ENCODE measurements at regions not wholly inside any gene's neighbourhood (a gene's known extent, or its start where the extent isn't known, plus 50 kb on each side); places are given as distances from the start of the nearest gene placed in this dataset.

- H3K27ac ChIP-seq (ENCODE audit: low read length), result no peak overlapping the region
- Mint-ChIP-seq H3K27me3 (ENCODE audit: low read depth in 2 of 2) (no peaks in the 10 kb centered on the region), H3K27ac (no peak overlapping the region), H3K9me3 (no peaks in the 10 kb centered on the region), H3K4me1 (no peaks in the 10 kb centered on the region), H3K4me3 (no peak overlapping the region), H3K36me3 (no peaks in the 10 kb centered on the region)
- DNase-seq, result no peak
- no peaks in the 10 kb centered on the region for H3K9me3 ChIP-seq (ENCODE audit: control insufficient read depth, insufficient read depth, low read length)
- H3K4me1 ChIP-seq (ENCODE audit: control insufficient read depth, insufficient read depth, low read length), result no peaks in the 10 kb centered on the region
- WGBS (ENCODE audit: insufficient coverage), result 82% methylated on average over 2 of the region's 2 CpGs
- intact Hi-C loops (cut with micrococcal nuclease), result no loop called here
- H3K4me3 ChIP-seq (ENCODE audit: low read length), result no peak overlapping the region
- no peak for TF ChIP-seq CTCF (IDR thresholded peaks at IDR 0.05)
- H3K36me3 ChIP-seq (ENCODE audit: control insufficient read depth, insufficient read depth, low read length), result no peaks in the 10 kb centered on the region
- no peaks in the 10 kb centered on the region for H3K27me3 ChIP-seq (ENCODE audit: control insufficient read depth, insufficient read depth, low read length)
- no peak for ATAC-seq
Measured at GRCh38 chr10:71038921-71039320, 150.6 kb upstream of the PCBD1 start.

GRCh38 chr10:71039551-71039950 is 151.2 kb upstream of the PCBD1 start:
- DNase-seq, result no peak
- Mint-ChIP-seq H3K4me1 (no peaks in the 10 kb centered on the region), H3K27ac (no peak overlapping the region), H3K9me3 (no peaks in the 10 kb centered on the region), H3K27me3 (ENCODE audit: low read depth in 2 of 2) (no peaks in the 10 kb centered on the region), H3K36me3 (no peaks in the 10 kb centered on the region), H3K4me3 (no peak overlapping the region)
- Histone ChIP-seq H3K27me3 (ENCODE audit: control insufficient read depth, insufficient read depth, low read length) (no peaks in the 10 kb centered on the region), H3K27ac (ENCODE audit: low read length) (no peak overlapping the region), H3K4me3 (ENCODE audit: low read length) (no peak overlapping the region), H3K4me1 (ENCODE audit: control insufficient read depth, insufficient read depth, low read length) (no peaks in the 10 kb centered on the region), H3K36me3 (ENCODE audit: control insufficient read depth, insufficient read depth, low read length) (no peaks in the 10 kb centered on the region), H3K9me3 (ENCODE audit: control insufficient read depth, insufficient read depth, low read length) (no peaks in the 10 kb centered on the region)
- no peak for TF ChIP-seq CTCF (IDR thresholded peaks at IDR 0.05)
- WGBS (ENCODE audit: insufficient coverage), result 88% methylated on average over 9 of the region's 9 CpGs
- intact Hi-C loops (cut with micrococcal nuclease), result no loop called here
- ATAC-seq, result no peak

GRCh38 chr10:71040343-71040742 is 152.0 kb upstream of the PCBD1 start:
- Mint-ChIP-seq H3K9me3 (no peaks in the 10 kb centered on the region), H3K4me3 (no peak overlapping the region), H3K4me1 (no peaks in the 10 kb centered on the region), H3K27me3 (ENCODE audit: low read depth in 2 of 2) (no peaks in the 10 kb centered on the region), H3K36me3 (no peaks in the 10 kb centered on the region), H3K27ac (no peak overlapping the region)
- no peak for ATAC-seq
- intact Hi-C loops (cut with micrococcal nuclease), result no loop called here
- H3K9me3 ChIP-seq (ENCODE audit: control insufficient read depth, insufficient read depth, low read length), result no peaks in the 10 kb centered on the region
- H3K27ac ChIP-seq (ENCODE audit: low read length), result no peak overlapping the region
- no peaks in the 10 kb centered on the region for H3K36me3 ChIP-seq (ENCODE audit: control insufficient read depth, insufficient read depth, low read length)
- no peak for TF ChIP-seq CTCF (IDR thresholded peaks at IDR 0.05)
- DNase-seq, result no peak
- no peaks in the 10 kb centered on the region for H3K4me1 ChIP-seq (ENCODE audit: control insufficient read depth, insufficient read depth, low read length)
- H3K4me3 ChIP-seq (ENCODE audit: low read length), result no peak overlapping the region
- no peaks in the 10 kb centered on the region for H3K27me3 ChIP-seq (ENCODE audit: control insufficient read depth, insufficient read depth, low read length)
- WGBS (ENCODE audit: insufficient coverage), result 77% methylated on average over 4 of the region's 4 CpGs

- WGBS (ENCODE audit: insufficient coverage), result 81% methylated on average over 20 of the region's 20 CpGs
- no peaks in the 10 kb centered on the region for H3K4me1 ChIP-seq (ENCODE audit: control insufficient read depth, insufficient read depth, low read length)
- H3K9me3 ChIP-seq (ENCODE audit: control insufficient read depth, insufficient read depth, low read length), result no peaks in the 10 kb centered on the region
- intact Hi-C loops (cut with micrococcal nuclease), result no loop called here
- no peaks in the 10 kb centered on the region for H3K36me3 Mint-ChIP-seq
- H3K4me3 ChIP-seq (ENCODE audit: low read length), result no peak overlapping the region
- no peak overlapping the region for H3K27ac Mint-ChIP-seq
- H3K4me1 Mint-ChIP-seq, result no peaks in the 10 kb centered on the region
- no peak overlapping the region for H3K27ac ChIP-seq (ENCODE audit: low read length)
- DNase-seq (no peak), ATAC-seq (peak in 1 of 3 donors; percentile 22)
- H3K4me3 Mint-ChIP-seq, result no peak overlapping the region
- H3K27me3 ChIP-seq (ENCODE audit: control insufficient read depth, insufficient read depth, low read length), result no peaks in the 10 kb centered on the region
- H3K27me3 Mint-ChIP-seq (ENCODE audit: low read depth in 2 of 2), result no peaks in the 10 kb centered on the region
- no peak for TF ChIP-seq CTCF (IDR thresholded peaks at IDR 0.05)
- no peaks in the 10 kb centered on the region for H3K36me3 ChIP-seq (ENCODE audit: control insufficient read depth, insufficient read depth, low read length)
- H3K9me3 Mint-ChIP-seq, result no peaks in the 10 kb centered on the region
Measured at GRCh38 chr10:71040846-71041605, 152.7 kb upstream of the PCBD1 start.
